Activated CD8-positive, alpha-beta T cell treated with anti-CD3 and anti-CD28 coated beads for 36 hours (primary cell): ENCODE measurements at regions not wholly inside any gene's neighbourhood (a gene's known extent, or its start where the extent isn't known, plus 50 kb on each side); places are given as distances from the start of the nearest gene placed in this dataset.

Experiments
- ATAC-seq: fragments of 200-7000 bp; cut with Tn5 transposase; one replicate; pipeline ENCODE4 v1.10.0; 2021; ENCODE audit warnings: mild to moderate bottlenecking, moderate library complexity
- CTCF ChIA-PET: fragments of 350-600 bp; sonication (Branson Sonifier 250); formaldehyde crosslinking; loops from one replicate; lab custom pipeline; 2021; ENCODE audit warnings: antibody characterized with exemption; lab: Charles Lee
- POLR2A ChIA-PET: fragments of 350-600 bp; sonication (Branson Sonifier 250); formaldehyde crosslinking; loops from one replicate; lab custom pipeline; 2021; ENCODE audit warnings: antibody characterized with exemption; lab: Charles Lee
- DNase-seq: peaks from one replicate; pipeline ENCODE4 v3.0.0-alpha.2; 2020
- H3K27ac Mint-ChIP-seq: one replicate; pipeline ENCODE4 v1.8.0; 2021; ENCODE audit warnings: mild to moderate bottlenecking, mixed read lengths
- H3K27me3 Mint-ChIP-seq: one replicate; pipeline ENCODE4 v1.8.0; 2021; ENCODE audit warnings: mixed read lengths
- H3K36me3 Mint-ChIP-seq: one replicate; pipeline ENCODE4 v1.8.0; 2021; ENCODE audit warnings: low read depth, mixed read lengths
- H3K4me1 Mint-ChIP-seq: one replicate; pipeline ENCODE4 v1.8.0; 2021; ENCODE audit warnings: low read depth, mixed read lengths
- H3K4me3 Mint-ChIP-seq: one replicate; pipeline ENCODE4 v1.8.0; 2021; ENCODE audit warnings: mild to moderate bottlenecking, moderate library complexity, mixed read lengths
- H3K9me3 Mint-ChIP-seq: one replicate; pipeline ENCODE4 v1.8.0; 2021; ENCODE audit warnings: mixed read lengths
- intact Hi-C: fragments of 100-400 bp; cut with micrococcal nuclease; formaldehyde crosslinking; loops from one replicate; pipeline ENCODE4 v1.10.0; 2022
- TF ChIP-seq, protein P1 (sequence below): fragments of 200-600 bp; IDR thresholded peaks from one replicate; pipeline ENCODE4 v1.8.0; 2022; ENCODE audit warnings: antibody characterized with exemption, mild to moderate bottlenecking

DNA sequence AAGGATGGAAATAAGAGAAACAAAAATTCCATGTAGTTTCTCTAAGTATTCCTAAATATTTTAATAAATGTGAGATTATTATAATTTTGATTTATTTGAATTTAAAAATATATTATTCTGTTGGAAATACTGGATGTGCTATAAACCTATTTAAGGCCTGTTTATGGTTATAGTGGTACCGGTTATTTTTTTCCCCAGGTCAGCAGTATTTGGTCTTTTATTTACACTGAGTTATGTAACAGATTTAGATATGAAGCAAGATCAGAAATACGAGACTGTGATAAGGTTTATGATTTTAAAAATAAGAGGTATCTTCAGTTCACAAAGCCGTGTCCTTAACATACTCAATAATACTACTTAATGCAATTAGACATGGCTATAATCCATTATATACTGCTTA is 634.3 kb upstream of the POU3F2 start:
- H3K9me3 Mint-ChIP-seq = no peaks in the 10 kb centered on the region
- H3K4me3 Mint-ChIP-seq = no peak overlapping the region
- DNase-seq = no peak
- H3K4me1 Mint-ChIP-seq = no peaks in the 10 kb centered on the region
- no peak overlapping the region for H3K27ac Mint-ChIP-seq
- H3K36me3 Mint-ChIP-seq = no peaks in the 10 kb centered on the region
- no peak for ATAC-seq
- CTCF ChIA-PET = no interaction called here
- POLR2A ChIA-PET = no interaction called here
- intact Hi-C loops = no loop called here
- TF ChIP-seq, protein P1, sequence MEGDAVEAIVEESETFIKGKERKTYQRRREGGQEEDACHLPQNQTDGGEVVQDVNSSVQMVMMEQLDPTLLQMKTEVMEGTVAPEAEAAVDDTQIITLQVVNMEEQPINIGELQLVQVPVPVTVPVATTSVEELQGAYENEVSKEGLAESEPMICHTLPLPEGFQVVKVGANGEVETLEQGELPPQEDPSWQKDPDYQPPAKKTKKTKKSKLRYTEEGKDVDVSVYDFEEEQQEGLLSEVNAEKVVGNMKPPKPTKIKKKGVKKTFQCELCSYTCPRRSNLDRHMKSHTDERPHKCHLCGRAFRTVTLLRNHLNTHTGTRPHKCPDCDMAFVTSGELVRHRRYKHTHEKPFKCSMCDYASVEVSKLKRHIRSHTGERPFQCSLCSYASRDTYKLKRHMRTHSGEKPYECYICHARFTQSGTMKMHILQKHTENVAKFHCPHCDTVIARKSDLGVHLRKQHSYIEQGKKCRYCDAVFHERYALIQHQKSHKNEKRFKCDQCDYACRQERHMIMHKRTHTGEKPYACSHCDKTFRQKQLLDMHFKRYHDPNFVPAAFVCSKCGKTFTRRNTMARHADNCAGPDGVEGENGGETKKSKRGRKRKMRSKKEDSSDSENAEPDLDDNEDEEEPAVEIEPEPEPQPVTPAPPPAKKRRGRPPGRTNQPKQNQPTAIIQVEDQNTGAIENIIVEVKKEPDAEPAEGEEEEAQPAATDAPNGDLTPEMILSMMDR = no peak
- no peaks in the 10 kb centered on the region for H3K27me3 Mint-ChIP-seq

DNA sequence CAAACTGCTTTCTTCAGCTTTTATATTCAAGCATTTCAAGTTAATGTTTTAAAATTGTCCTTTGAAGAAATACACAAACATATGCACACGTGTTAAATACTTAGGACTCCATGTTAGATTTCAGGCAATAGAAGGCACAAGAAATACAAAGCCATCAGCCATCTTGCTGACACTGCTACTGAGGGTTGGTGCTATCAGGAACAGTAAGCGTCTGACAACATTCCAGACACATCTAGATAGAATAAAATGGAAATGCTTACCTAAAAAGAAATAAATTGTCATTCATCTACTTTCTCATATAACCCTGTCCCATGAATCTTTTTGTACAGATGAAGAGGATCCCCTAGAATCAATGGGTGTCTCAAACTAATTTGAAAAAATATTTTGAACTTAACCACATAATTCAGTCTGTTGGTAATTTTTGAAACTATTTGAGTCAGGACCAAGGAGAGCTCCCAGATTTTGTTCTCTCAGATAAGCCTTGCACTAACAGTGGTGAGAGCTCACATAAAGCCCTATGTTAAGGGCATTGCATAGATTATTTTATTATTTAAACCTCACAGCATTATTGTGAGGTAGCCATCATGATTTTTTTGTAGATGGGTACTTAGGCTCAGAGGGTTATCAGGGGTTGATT is 631.1 kb upstream of the POU3F2 start:
- H3K27ac Mint-ChIP-seq = no peak overlapping the region
- H3K9me3 Mint-ChIP-seq = no peaks in the 10 kb centered on the region
- DNase-seq = no peak
- CTCF ChIA-PET = no interaction called here
- TF ChIP-seq, protein P1 = no peak
- H3K4me3 Mint-ChIP-seq = no peak overlapping the region
- no peaks in the 10 kb centered on the region for H3K4me1 Mint-ChIP-seq
- intact Hi-C loops = no loop called here
- POLR2A ChIA-PET = interaction anchor here (0.8 kb wide), 1 partner anchor 10 kb away, joined by 3 read pairs; no protein-coding TSS in a partner anchor
- no peak for ATAC-seq
- H3K36me3 Mint-ChIP-seq = no peaks in the 10 kb centered on the region
- H3K27me3 Mint-ChIP-seq = no peaks in the 10 kb centered on the region

DNA sequence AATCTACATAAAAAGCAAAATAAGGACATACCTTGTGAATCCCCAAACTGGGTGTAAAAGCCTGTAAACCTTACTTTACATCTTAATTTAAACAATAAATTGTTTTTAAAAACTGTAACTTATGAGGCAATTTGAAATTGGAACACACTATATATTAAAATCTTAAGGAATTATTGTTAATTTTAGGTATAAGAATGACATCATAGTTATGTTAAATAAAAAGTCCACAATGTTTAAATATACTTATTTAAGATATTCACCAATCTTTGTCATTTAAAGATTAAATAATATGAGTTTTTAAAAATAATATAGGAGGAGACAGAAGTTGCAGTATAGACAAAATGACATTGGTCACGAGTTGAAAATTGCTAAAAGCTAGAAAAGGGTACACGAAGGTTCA is 621.9 kb upstream of the POU3F2 start:
- CTCF ChIA-PET = no interaction called here
- POLR2A ChIA-PET = no interaction called here
- intact Hi-C loops = no loop called here
- Mint-ChIP-seq H3K4me1 (no peaks in the 10 kb centered on the region), H3K27ac (no peak overlapping the region), H3K4me3 (no peak overlapping the region), H3K9me3 (peaks cover 2% of the 10 kb centered on the region), H3K27me3 (no peaks in the 10 kb centered on the region), H3K36me3 (no peaks in the 10 kb centered on the region)
- DNase-seq = no peak
- ATAC-seq = no peak
- TF ChIP-seq, protein P1 = no peak

DNA sequence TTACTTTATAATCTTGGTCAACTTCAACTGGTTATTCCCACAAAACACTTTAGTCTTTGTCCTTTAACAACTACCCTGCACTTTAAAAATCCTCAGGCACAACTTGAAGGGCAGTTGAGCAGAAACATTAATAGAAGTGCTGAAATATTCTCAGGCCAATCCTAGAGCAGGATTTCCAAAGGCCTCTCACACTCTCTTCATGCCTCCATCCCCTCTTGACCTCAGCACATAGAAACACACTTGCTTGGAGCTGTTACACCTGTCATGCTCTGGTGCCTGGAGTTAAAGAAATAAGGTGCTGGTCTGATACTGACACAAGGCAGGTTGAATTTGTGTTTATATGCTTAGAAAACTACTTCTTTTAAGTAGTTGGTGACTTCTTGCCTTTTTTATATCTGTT is 618.8 kb upstream of the POU3F2 start:
- CTCF ChIA-PET = no interaction called here
- Mint-ChIP-seq H3K27me3 (no peaks in the 10 kb centered on the region), H3K9me3 (peaks cover 2% of the 10 kb centered on the region), H3K4me3 (no peak overlapping the region), H3K36me3 (no peaks in the 10 kb centered on the region), H3K27ac (no peak overlapping the region), H3K4me1 (no peaks in the 10 kb centered on the region)
- POLR2A ChIA-PET = no interaction called here
- DNase-seq (no peak), ATAC-seq (no peak)
- TF ChIP-seq, protein P1 = no peak
- intact Hi-C loops = no loop called here

DNA sequence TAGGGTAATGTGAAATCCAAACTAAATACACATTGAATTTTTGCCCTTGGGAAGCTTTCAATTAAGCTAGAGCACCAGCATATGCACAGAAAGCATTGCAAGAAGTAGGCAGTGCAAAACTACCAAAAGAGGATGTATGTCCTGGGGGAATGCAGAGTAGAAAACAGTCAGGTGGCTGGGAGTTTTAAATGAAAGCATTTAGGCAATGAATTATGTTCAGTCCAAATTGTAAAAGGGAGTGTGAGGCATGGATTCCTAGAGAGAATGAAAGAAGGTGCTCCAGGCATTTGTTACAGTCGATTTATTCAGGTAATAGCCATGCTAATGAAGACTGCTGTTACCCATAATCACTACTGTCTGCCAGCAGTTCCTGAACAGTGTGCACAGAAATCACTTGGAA is 604.1 kb upstream of the POU3F2 start:
- CTCF ChIA-PET = no interaction called here
- DNase-seq = no peak
- POLR2A ChIA-PET = no interaction called here
- no peaks in the 10 kb centered on the region for H3K27me3 Mint-ChIP-seq
- TF ChIP-seq, protein P1 = no peak
- no peaks in the 10 kb centered on the region for H3K4me1 Mint-ChIP-seq
- ATAC-seq = no peak
- no peak overlapping the region for H3K4me3 Mint-ChIP-seq
- H3K36me3 Mint-ChIP-seq = no peaks in the 10 kb centered on the region
- no peak overlapping the region for H3K27ac Mint-ChIP-seq
- peaks cover 4% of the 10 kb centered on the region for H3K9me3 Mint-ChIP-seq
- intact Hi-C loops = no loop called here
